HG02973 (cell line): ENCODE measurements at regions not wholly inside any gene's neighbourhood (a gene's known extent, or its start where the extent isn't known, plus 50 kb on each side); places are given as distances from the start of the nearest gene placed in this dataset.
"Not testable (repeated sequence)": the region's sequence is repeated elsewhere in the genome, so short reads cannot be mapped to it uniquely, and the experiment has no call there.

Source experiments
- ATAC-seq: cut with Tn5 transposase; IDR thresholded peaks from one replicate; pipeline ENCODE4 v1.9.1; 2021; ENCODE audit warnings: moderate library complexity; ENCODE audit not compliant: unreplicated experiment

DNA sequence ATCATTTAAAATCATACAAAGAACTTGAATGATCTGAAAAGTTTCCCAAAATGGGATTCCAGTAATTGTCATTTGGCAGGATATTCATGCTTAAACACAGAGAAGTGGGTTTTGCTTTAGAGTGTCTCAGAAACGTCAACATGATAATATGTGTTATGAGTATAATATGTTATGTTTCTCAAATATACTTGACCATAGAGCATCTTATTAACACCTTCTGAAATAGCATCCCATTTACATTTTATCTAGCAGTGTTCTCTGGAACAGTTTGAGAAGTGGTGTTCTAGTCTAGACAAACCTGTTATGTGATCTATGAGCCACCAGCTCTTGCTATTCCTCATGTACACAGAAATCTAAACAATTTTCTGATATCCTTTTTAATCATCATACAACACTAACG, 588.8 kb upstream of the PBX1 start:
- ATAC-seq = no peak

DNA sequence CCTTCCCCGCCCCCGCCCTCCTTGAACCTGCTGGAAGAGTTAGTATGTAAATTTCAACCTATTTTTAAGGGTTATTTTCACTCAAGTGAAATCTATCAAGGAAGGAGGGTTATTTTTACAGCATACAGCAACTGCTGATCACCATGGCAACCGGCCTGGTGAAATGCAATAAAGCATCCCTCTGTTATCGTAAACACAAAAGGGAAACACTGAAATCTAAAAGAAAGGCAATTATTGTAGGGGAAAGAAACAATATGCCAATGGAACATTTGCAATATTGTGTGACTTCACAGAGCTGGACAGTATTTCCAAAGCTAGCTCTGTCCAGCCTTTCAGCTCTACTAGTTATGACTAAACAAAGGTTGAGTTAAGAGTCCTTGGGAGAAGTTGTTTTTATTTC, 588.3 kb upstream of the PBX1 start:
- ATAC-seq = no peak

GRCh38 chr1:163973586-163973985, 585.4 kb upstream of the PBX1 start:
- ATAC-seq = no peak

- no peak for ATAC-seq
Observed at GRCh38 chr1:163974120-163974519, 584.9 kb upstream of the PBX1 start.

DNA sequence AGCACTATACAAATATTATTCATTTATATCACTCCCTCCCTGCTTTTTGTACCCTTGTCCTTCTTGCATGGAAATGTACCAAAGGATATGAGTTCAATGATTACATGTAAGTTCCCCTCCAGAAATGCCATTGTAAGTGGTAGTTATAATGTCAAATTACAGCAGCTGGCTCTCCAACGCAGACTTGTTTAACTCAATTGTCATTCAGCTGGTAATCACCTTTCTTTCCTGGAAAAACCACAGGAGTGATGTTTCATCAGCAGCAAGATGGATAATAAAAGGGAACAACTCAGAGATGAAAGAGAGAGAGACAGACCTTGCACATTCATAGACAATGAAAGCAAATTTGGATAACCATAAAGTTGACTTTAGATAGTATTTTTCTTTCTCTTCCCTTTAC, 578.6 kb upstream of the PBX1 start:
- ATAC-seq = no peak

GRCh38 chr1:163981500-163982030, 577.4 kb upstream of the PBX1 start:
- no peak for ATAC-seq

DNA sequence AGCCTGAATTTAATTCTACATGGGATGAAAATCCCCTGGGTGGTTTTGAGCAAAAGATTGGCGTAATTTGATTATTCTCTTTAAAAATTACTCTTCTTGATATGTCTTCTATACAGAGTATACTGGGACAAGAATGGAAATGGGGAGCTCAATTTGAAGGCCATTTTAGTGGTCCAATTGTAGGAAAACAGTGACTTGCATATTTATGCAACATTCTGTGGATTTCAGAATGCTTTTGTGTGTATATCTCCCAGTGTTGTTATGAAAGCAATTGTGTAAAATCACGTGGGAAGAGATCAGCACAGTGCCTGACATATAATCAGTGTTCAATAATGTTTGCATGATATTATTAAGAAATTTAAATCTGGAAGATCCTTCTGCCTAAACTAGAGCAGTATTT, 575.9 kb upstream of the PBX1 start:
- ATAC-seq = no peak

- ATAC-seq = no peak
Observed at GRCh38 chr1:163985700-163986099, 573.3 kb upstream of the PBX1 start.

- ATAC-seq = no peak
Observed at GRCh38 chr1:163999131-163999530, 559.9 kb upstream of the PBX1 start.

GRCh38 chr1:164006186-164006585, 552.8 kb upstream of the PBX1 start:
- not testable (repeated sequence) for ATAC-seq

GRCh38 chr1:164006621-164007020, 552.4 kb upstream of the PBX1 start:
- ATAC-seq = no peak

DNA sequence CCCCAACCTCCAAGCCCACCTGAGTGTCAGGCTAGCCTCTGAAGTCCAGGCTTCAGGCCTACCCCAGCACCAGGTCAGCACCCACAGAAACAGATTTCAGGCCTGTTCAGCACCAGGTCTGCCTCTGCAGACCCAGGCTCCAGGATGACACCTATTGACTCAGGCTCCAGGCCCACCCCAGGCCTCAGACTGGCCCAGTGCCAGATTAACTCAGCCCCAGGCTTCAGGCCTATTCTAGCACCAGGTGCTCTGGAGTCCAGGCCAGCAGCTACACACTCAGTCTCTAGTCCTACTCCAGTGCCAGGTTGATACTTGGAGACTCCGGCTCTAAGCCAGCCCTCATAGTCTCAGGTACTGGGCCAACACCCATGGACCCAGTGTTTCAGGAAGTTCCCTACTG, 541.7 kb upstream of the PBX1 start:
- ATAC-seq = no peak

GRCh38 chr1:164020391-164020790, 538.6 kb upstream of the PBX1 start:
- no peak for ATAC-seq

DNA sequence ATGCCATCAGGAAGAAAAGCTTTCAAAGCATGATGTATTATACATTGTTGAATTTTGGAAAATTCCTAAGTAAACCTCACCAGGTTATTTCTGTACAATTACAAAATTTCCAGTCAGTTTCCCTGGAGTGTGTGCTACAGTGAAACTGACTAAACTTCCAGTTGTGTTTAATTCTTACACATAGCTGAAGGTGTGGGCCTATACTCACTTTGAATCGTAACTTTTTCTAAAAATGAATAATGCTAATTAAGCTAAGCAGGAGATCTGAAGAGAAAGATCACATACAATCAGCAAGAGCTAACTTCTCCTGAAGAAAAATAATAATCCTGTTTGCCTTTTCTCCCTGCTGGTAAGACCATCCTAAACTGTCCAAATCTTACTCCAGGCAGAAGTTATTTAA, 537.2 kb upstream of the PBX1 start:
- ATAC-seq = no peak

- no peak for ATAC-seq
Observed at GRCh38 chr1:164033782-164034181, 525.2 kb upstream of the PBX1 start.

DNA sequence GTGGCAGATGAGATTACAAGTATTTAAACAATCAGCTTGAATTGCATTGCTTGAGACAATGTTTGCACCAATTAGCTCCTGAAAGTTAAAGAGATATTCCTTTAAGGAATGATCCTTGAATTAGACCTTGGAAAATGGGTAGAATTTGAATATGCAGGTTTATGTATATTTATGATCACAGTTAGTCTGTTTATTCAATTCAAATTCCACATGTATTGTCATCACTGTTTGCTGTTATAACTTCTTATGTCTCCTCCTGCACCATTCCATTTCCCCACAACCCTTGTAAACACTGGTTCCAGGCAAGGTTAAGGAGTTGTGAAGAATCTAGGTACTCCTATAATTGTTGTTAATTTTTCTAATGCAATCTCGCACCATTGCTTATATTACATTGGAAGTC, 518.2 kb upstream of the PBX1 start:
- ATAC-seq = no peak

GRCh38 chr1:164051782-164052181, 507.2 kb upstream of the PBX1 start:
- ATAC-seq = no peak

GRCh38 chr1:164054331-164054730, 504.7 kb upstream of the PBX1 start:
- no peak for ATAC-seq

DNA sequence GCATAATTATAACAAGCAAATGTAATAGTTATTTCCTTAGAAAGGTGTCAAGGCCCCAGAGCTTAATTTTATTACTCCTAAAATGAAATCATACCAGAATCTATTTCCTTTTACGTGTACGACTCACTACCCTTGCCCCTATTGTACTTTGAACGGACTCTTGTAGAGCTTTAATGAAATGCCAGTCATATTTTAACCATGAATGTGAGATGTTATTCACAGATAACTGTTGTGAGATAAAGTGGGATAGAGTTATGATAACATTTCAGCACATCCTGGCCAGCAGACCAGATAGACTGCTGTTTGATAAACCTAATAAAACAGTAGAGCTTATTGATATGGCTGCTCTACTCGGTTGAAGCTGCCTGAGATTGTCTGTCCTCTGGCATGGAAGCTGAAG, 500.8 kb upstream of the PBX1 start:
- no peak for ATAC-seq

- no peak for ATAC-seq
Observed at GRCh38 chr1:164061528-164061927, 497.5 kb upstream of the PBX1 start.

GRCh38 chr1:164064501-164064900, 494.5 kb upstream of the PBX1 start:
- no peak for ATAC-seq

DNA sequence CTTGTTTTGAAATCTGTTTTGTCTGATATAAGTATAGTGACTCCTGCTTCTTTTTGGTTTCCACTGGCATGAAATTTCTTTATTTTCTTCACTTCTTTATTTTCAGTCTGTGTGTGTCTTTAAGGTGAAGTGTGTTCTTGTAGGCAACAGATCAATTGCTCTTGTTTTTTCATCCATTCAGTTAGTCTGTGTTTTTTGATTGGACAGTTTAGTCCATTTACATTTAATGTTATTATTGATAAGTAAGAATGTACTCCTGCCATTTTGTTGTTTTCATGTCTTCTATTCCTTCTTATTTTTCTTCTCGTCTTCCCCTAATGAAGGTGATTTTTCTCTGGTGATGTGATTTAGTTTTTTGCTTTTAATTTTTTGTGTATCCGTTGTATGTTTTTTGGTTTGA, 487.7 kb upstream of the PBX1 start:
- no peak for ATAC-seq

DNA sequence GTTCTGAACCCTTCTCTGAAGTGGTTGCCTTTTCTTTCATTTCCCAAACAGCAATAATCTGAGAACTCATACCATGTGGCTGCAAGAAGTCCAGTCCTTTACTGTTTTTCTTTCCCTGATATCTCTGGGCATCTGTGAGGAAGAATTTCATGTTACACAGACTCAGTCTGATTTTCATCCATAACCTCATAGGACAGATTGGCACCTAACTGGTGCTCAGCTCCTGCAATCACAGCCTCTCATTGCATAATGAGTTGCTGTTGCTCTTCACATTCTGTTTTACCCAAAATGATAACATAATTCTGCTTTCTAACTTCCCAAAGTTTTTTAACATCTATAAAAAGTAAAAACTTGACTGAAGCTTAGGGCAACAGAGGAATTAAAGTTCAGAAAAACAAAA, 472.2 kb upstream of the PBX1 start:
- no peak for ATAC-seq
